Activated T-cell treated with anti-CD3 and anti-CD28 coated beads, Interleukin-2, amount 50 U/mL, for 72 hours (primary cell): ENCODE measurements at regions not wholly inside any gene's neighbourhood (a gene's known extent, or its start where the extent isn't known, plus 50 kb on each side); places are given as distances from the start of the nearest gene placed in this dataset.
A peak's percentile ranks its signal among the peaks of the same experiment; 100 is the strongest.
"Not testable (repeated sequence)": the region's sequence is repeated elsewhere in the genome, so short reads cannot be mapped to it uniquely, and the experiment has no call there.

ENCODE experiments used
- ATAC-seq, 2 donors: fragments of 150-1000 bp; cut with Tn5 transposase; replicated peaks in 1 of 2; 2 replicates each; pipeline ENCODE4 v1.10.0; 2021; ENCODE audit warnings: moderate library complexity in 2 of 2, mild to moderate bottlenecking in 1 of 2
- DNase-seq, 2 donors: peaks; one replicate each; pipeline ENCODE4 v3.0.0; 2021 to 2022; ENCODE audit warnings: mixed read lengths in 1 of 2
- H3K27ac Mint-ChIP-seq: one replicate; pipeline ENCODE4 v1.8.0; 2022; ENCODE audit warnings: mild to moderate bottlenecking, moderate library complexity, mixed read lengths
- H3K27me3 Mint-ChIP-seq: one replicate; pipeline ENCODE4 v1.8.0; 2022; ENCODE audit warnings: low read depth, mixed read lengths
- H3K36me3 Mint-ChIP-seq, 2 donors: one replicate each; pipeline ENCODE4 v1.8.0; 2022; ENCODE audit warnings: mixed read lengths in 2 of 2, mild to moderate bottlenecking in 1 of 2; ENCODE audit not compliant: insufficient read depth in 2 of 2
- H3K4me1 Mint-ChIP-seq: one replicate; pipeline ENCODE4 v1.8.0; 2022; ENCODE audit warnings: low read depth, mixed read lengths
- H3K4me3 Mint-ChIP-seq, 2 donors: one replicate each; pipeline ENCODE4 v1.8.0; 2022; ENCODE audit warnings: mild to moderate bottlenecking in 2 of 2, mixed read lengths in 2 of 2, moderate library complexity in 2 of 2
- H3K9me3 Mint-ChIP-seq, 2 donors: one replicate each; pipeline ENCODE4 v1.8.0; 2022; ENCODE audit warnings: mixed read lengths in 2 of 2

DNA sequence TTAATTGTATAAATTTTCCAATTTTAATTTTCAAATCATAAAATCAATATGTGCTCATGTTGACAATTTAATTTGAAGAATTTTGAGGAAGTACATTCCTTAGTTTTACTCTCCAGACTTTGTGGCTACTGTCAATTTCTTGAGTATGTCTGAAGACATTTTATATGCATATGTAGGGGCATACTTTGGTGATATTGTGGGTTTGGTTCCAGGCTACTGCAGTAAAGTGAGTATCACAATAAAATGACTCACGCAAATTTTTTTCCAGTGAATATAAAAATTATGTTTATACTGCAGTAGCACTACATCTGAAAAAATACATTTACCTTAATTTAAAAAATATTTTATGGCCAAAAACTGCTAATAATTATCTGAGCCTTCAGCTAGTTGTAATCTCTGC, 123.2 kb upstream of the PLCL2 start:
- no peak overlapping the region for H3K27ac Mint-ChIP-seq
- no peak for DNase-seq
- no peak overlapping the region for H3K4me3 Mint-ChIP-seq
- H3K27me3 Mint-ChIP-seq: no peaks in the 10 kb centered on the region
- no peaks in the 10 kb centered on the region for H3K4me1 Mint-ChIP-seq
- H3K9me3 Mint-ChIP-seq: no peaks in the 10 kb centered on the region
- peaks cover 0 to 1% of the 10 kb centered on the region in 2 donors for H3K36me3 Mint-ChIP-seq
- ATAC-seq: no peak

DNA sequence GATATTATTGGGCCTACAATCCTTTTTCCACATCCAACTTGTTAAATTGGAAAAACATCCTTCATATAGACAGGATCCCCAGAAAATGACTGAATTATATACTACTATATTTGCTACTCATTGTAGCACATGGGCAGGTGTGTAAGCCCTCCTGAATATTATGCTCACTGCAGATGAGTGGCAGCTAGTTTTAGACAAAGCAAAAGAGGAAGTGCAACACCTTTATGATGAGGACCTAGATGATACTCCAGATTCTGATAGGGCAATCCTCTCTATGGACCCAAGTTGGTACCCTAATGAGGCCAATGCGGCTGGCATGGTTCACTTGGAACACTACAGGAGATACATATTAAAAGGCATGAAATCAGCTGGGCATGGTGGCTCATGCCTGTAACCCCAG, 119.1 kb upstream of the PLCL2 start:
- Mint-ChIP-seq H3K9me3 (no peaks in the 10 kb centered on the region), H3K4me3 (no peak overlapping the region), H3K4me1 (no peaks in the 10 kb centered on the region), H3K27ac (no peak overlapping the region), H3K27me3 (no peaks in the 10 kb centered on the region), H3K36me3 (no peaks in the 10 kb centered on the region)
- ATAC-seq: no peak
- no peak for DNase-seq

DNA sequence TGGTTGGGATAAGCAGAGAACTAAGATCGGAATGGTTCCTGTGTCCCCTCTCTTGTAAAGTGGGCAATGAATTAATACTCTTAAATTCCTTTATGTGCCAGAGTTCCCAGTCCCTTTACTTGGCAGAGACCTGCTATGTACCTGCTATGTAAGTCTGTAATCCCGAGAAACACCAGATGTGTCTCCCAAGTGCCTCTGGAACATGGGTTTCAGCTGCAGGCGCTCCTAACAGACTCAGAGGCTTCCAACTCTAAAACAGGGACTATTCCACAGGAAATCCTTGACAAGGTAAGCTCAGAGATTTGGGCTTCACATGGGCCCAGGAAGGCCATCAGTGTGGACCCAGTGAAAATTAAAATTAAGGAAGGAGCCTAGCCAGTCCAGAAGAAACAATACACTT, 117.7 kb upstream of the PLCL2 start:
- no peaks in the 10 kb centered on the region for H3K27me3 Mint-ChIP-seq
- H3K4me1 Mint-ChIP-seq: no peaks in the 10 kb centered on the region
- no peaks in the 10 kb centered on the region for H3K36me3 Mint-ChIP-seq
- DNase-seq: no peak
- no peak overlapping the region for H3K4me3 Mint-ChIP-seq
- no peak overlapping the region for H3K27ac Mint-ChIP-seq
- no peaks in the 10 kb centered on the region for H3K9me3 Mint-ChIP-seq
- no peak for ATAC-seq

DNA sequence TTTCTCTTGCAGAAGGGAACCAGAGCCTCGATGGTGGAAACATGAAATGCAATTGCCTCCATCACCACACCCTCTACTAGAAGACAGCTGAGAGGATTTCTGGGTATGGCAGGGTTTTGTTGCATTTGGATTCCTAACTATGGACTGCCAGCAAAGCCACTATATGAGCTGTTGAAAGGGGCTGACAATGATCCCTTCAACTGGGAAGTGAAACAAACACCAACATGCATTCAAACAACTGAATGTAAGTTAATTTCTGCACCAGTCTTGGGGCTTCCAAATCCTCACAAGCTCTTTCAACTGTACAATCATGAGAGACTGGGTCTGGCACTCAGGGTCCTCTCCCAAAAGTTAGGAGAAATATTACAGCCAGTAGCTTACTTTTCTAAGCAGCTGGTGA, 116.7 kb upstream of the PLCL2 start:
- ATAC-seq: no peak
- no peak overlapping the region for H3K4me3 Mint-ChIP-seq
- H3K36me3 Mint-ChIP-seq: no peaks in the 10 kb centered on the region
- no peaks in the 10 kb centered on the region for H3K27me3 Mint-ChIP-seq
- H3K27ac Mint-ChIP-seq: no peak overlapping the region
- H3K9me3 Mint-ChIP-seq: no peaks in the 10 kb centered on the region
- H3K4me1 Mint-ChIP-seq: peaks cover 2% of the 10 kb centered on the region
- DNase-seq: no peak

DNA sequence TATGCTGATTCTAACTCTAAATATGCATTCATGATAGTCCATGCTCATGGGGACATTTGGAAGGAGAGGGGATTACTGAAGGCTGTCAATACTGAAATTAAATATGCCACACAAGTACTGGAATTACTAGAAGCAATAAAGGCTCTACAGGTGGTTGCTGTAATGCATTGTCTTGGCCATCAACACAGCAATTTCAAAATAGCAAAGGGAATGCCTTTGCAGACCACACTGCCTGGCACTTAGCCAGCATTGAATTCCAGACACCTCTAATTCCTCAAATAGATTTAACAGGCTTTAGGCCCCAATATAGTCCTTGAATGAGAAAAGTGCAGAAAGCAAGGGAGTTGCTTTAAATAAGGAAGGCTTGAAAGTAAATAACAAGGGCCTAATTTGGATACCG, 115.8 kb upstream of the PLCL2 start:
- H3K9me3 Mint-ChIP-seq: no peaks in the 10 kb centered on the region
- no peaks in the 10 kb centered on the region for H3K27me3 Mint-ChIP-seq
- no peak overlapping the region for H3K27ac Mint-ChIP-seq
- no peak overlapping the region for H3K4me3 Mint-ChIP-seq
- no peak for DNase-seq
- peaks cover 6% of the 10 kb centered on the region for H3K4me1 Mint-ChIP-seq
- ATAC-seq: no peak
- H3K36me3 Mint-ChIP-seq: no peaks in the 10 kb centered on the region

DNA sequence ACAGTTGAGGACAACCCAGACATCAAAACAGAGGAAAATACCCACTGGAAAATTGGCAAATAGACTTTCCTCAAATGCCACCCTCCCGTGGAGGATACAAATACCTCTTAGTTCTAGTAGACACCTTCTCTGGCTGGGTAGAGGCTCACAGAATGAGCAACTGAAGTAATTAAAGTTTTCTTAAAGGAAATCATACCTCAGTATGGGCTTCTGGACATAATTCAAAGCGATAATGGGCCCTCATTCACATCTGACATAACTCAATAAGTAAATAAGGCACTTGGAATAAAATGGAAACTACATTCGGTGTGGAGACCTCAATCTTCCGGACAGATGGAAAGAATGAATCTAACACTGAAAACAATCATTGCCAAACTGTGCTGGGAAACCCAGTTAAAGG, 115.2 kb upstream of the PLCL2 start:
- no peak overlapping the region for H3K27ac Mint-ChIP-seq

DNA sequence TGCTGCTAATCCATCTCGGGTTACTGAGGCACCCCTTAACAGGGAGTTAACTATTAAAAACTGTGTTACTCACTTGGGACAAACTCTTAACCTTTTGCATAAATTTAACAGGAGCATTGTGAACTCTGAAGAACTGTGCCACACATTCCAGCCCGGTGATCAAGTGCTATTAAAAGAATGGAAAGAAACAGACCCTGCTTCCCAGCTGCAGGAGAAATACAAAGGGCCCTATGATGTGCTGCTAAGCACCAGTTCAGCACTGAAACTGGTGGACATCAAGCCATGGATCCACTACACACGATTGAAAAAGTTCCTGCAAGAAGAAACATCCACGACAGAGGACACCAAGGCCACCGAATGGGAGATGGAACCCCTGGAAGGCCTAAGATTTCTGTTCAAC, 114.7 kb upstream of the PLCL2 start:
- H3K4me3 Mint-ChIP-seq: no peak overlapping the region
- DNase-seq (no peak), ATAC-seq (no peak)
- no peak overlapping the region for H3K27ac Mint-ChIP-seq
- no peaks in the 10 kb centered on the region for H3K36me3 Mint-ChIP-seq
- H3K4me1 Mint-ChIP-seq: peaks cover 11% of the 10 kb centered on the region
- no peaks in the 10 kb centered on the region for H3K9me3 Mint-ChIP-seq
- no peaks in the 10 kb centered on the region for H3K27me3 Mint-ChIP-seq

More for the DNA sequence above, 115.2 kb upstream of the PLCL2 start:
- DNase-seq (no peak), ATAC-seq (no peak)
- H3K36me3 Mint-ChIP-seq: no peaks in the 10 kb centered on the region
- H3K4me1 Mint-ChIP-seq: peaks cover 7% of the 10 kb centered on the region
- H3K9me3 Mint-ChIP-seq: no peaks in the 10 kb centered on the region
- no peaks in the 10 kb centered on the region for H3K27me3 Mint-ChIP-seq
- H3K4me3 Mint-ChIP-seq: no peak overlapping the region

DNA sequence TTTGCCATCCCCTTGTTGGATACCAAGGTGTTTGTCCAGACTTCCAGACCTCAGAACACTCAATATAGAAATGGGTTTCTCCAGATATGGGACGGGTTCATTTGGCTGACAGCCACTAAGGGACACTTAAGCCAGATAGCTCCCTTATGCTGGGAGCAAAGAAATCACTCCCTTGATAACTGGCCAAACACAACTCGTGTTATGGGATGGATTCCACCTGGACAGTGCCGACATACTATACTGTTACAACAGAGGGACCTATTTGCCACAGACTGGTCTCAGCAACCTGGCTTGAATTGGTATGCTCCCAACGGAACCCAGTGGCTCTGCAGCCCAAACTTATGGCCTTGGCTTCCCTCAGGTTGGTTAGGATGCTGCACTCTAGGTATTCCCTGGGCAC, 114.0 kb upstream of the PLCL2 start:
- ATAC-seq: no peak
- Mint-ChIP-seq H3K27ac (no peak overlapping the region), H3K36me3 (no peaks in the 10 kb centered on the region), H3K4me3 (no peak overlapping the region), H3K4me1 (peaks cover 11% of the 10 kb centered on the region), H3K9me3 (no peaks in the 10 kb centered on the region), H3K27me3 (no peaks in the 10 kb centered on the region)
- DNase-seq: no peak

DNA sequence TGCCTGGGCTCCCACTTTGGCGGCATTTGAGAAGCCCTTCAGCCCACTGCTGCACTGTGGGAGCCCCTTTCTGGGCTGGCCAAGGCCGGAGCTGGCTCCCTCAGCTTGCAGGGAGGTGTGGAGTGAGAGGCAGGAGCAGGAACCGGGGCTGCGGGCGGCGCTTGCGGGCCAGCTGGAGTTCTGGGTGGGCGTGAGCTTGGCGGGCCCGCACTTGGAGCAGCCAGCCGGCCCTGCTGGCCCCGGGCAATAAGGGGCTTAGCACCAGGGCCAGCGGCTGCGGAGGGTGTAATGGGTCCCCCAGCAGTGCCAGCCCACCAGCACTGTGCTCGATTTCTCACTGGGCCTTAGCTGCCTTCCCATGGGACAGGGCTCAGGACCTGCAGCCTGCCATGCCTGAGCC, 111.2 kb upstream of the PLCL2 start:
- not testable (repeated sequence) for H3K36me3 Mint-ChIP-seq, H3K9me3 Mint-ChIP-seq, H3K4me3 Mint-ChIP-seq, DNase-seq, ATAC-seq, H3K27ac Mint-ChIP-seq
- Mint-ChIP-seq H3K4me1 (peaks cover 11% of the 10 kb centered on the region), H3K27me3 (peaks cover 16% of the 10 kb centered on the region)

DNA sequence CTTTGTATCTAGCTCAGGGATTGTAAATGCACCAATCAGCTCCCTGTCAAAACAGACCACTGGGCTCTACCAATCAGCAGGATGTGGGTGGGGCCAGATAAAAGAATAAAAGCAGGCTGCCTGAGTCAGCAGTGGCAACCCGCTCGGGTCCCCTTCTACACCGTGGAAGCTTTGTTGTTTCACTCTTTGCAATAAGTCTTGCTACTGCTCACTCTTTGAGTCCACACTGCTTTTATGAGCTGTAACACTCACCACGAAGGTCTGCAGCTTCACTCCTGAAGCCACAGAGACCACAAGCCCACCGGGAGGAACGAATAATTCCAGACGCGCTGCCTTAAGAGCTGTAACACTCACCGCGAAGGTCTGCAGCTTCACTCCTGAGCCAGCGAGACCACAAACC, 110.2 kb upstream of the PLCL2 start:
- Mint-ChIP-seq H3K4me3 (peak overlapping the region in 1 of 2 donors; percentile 46), H3K4me1 (peaks cover 11% of the 10 kb centered on the region), H3K27me3 (peaks cover 16% of the 10 kb centered on the region)
- peak; percentile 12 for DNase-seq
- not testable (repeated sequence) for H3K27ac Mint-ChIP-seq, H3K36me3 Mint-ChIP-seq, ATAC-seq, H3K9me3 Mint-ChIP-seq

DNA sequence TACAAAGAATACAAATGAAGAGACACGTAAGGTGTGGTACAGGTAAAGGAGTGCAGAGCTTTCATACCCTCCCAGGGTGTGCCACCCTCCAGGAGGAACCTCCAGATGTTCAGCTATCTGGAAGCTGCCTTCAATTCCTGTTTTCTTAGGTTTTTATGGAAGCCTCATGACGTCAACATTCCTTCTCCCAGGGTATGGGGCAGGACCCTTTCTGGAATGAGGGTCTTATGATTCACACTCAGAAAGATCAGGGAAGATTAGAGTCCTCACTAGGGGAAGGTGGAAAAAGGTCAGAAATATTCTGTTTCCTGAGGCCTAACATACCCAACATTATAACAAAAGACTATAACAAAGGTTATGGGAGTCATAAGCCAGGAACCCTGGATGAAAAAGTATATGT, 99.8 kb upstream of the PLCL2 start:
- DNase-seq (no peak), ATAC-seq (no peak)
- Mint-ChIP-seq H3K36me3 (peaks cover 0 to 4% of the 10 kb centered on the region in 2 donors), H3K27me3 (no peaks in the 10 kb centered on the region), H3K9me3 (no peaks in the 10 kb centered on the region), H3K4me3 (no peak overlapping the region), H3K27ac (no peak overlapping the region), H3K4me1 (peaks cover 2% of the 10 kb centered on the region)

DNA sequence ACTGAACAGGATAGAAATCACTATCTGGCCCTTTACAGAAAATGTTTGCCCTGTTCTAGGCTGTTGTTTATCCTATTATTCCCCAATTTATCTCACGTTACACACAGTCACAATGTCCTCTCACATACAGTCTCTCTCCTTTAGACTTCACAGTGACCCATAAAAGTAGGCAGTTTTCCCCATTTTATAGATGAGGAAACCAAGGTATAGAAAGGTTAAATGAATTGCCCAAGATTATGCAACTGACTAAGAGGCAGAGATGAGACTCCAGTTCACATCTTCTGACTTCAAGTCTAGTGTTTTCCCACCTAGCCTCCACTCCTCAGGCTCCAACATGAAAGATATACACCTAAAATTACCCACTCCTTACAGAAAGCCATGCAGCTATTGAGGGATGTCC, 99.3 kb upstream of the PLCL2 start:
- Mint-ChIP-seq H3K36me3 (peaks cover 0 to 4% of the 10 kb centered on the region in 2 donors), H3K27ac (no peak overlapping the region), H3K4me3 (no peak overlapping the region), H3K4me1 (peaks cover 7% of the 10 kb centered on the region), H3K9me3 (no peaks in the 10 kb centered on the region), H3K27me3 (no peaks in the 10 kb centered on the region)
- ATAC-seq (no peak), DNase-seq (no peak)

DNA sequence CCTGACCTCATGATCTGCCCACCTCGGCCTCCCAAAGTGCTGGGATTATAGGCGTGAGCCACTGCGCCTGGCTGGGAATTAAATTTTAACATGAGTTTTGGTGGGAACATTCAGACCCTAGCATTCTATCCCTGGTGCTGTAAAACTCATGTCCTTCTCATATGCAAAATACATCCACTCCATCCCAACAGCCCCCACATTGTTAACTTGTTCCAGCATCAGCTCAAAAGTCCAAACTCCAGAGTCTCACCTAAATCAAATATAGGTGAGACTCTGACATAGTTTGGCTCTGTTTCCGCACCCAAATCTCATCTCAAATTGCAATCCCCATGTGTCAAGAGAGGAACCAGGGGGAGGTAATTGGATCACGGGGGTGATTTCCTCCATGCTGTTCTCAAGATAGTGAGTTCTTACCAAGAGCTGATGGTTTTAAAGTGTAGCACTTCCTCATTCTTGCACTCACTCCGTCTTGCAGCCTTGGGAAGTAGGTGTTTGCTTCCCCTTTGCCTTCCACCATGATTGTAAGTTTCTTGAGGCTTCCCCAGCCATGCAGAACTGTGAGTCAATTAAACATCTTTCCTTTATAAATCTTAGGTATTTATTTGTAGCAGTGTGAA, 96.2 kb upstream of the PLCL2 start:
- H3K4me3 Mint-ChIP-seq: no peak overlapping the region
- ATAC-seq (no peak), DNase-seq (no peak)
- H3K27me3 Mint-ChIP-seq: peaks cover 9% of the 10 kb centered on the region
- peaks cover 0 to 6% of the 10 kb centered on the region in 2 donors for H3K9me3 Mint-ChIP-seq
- H3K36me3 Mint-ChIP-seq: peaks cover 0 to 4% of the 10 kb centered on the region in 2 donors
- H3K4me1 Mint-ChIP-seq: peaks cover 32% of the 10 kb centered on the region
- H3K27ac Mint-ChIP-seq: no peak overlapping the region

DNA sequence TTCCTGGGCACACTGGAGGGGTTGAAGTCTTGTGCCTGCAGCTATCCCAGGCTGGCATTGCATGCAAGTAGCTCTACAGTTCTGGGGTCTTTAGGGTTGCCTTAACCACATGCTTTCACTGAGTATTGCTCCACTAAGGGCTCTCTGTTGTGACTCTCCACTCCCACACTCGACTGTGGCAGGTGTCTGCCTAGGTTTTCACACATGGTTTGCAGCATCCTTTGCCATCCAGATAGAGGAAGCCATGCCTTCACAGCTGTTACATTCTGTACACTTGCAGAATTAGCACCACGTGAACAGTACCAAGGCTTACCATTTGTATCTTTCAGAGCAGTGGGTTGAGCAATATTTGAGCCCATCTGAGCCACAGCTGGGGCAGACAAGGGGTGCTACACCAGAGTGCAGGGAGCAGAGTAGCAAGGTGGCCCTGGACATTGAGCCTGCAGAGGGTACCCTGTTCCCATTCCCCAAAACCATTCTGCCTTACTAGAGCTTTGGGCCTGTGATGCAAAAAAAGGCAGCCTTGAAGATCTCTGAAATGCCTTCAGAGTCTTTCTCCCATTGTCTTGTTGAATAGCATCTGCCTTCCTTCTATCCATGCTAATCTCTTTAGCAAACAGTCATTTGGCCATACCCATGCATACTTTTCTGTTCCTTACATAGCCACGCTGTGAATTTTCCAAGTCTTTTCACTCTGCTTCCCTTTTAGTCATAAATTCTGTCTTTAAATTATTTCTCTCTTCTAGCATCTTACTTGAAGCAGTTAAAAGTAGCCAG, 95.2 kb upstream of the PLCL2 start:
- Mint-ChIP-seq H3K27ac (no peak overlapping the region), H3K4me3 (no peak overlapping the region), H3K4me1 (peaks cover 32% of the 10 kb centered on the region), H3K36me3 (peaks cover 2 to 4% of the 10 kb centered on the region in 2 donors), H3K27me3 (peaks cover 9% of the 10 kb centered on the region), H3K9me3 (peaks cover 0 to 6% of the 10 kb centered on the region in 2 donors)
- ATAC-seq (no peak), DNase-seq (no peak)
